ENCODE measurements at regions not wholly inside any gene's neighbourhood (a gene's known extent, or its start where the extent isn't known, plus 50 kb on each side); places are given as distances from the start of the nearest gene placed in this dataset.

- DNase-seq (ENCODE audit: insufficient read length, low spot score): no peak
- no peak for FAIRE-seq
- no peak for TF ChIP-seq CTCF (IDR thresholded peaks at IDR 0.05; ENCODE audit: insufficient read depth, missing control alignments)
Measured at GRCh38 chr17:79341816-79342215, 267.2 kb downstream of the ENGASE start.

- no peak for TF ChIP-seq CTCF (IDR thresholded peaks at IDR 0.05; ENCODE audit: insufficient read depth, missing control alignments)
- no peak for DNase-seq (ENCODE audit: insufficient read length, low spot score)
- no peak for FAIRE-seq
Measured at GRCh38 chr17:79341222-79341780, 266.7 kb downstream of the ENGASE start.

- DNase-seq (ENCODE audit: insufficient read length, low spot score): no peak
- no peak for FAIRE-seq
- TF ChIP-seq CTCF (IDR thresholded peaks at IDR 0.05; ENCODE audit: insufficient read depth, missing control alignments): no peak
Measured at GRCh38 chr17:79340333-79341221, 266.0 kb downstream of the ENGASE start.

GRCh38 chr17:79339321-79339720, 264.7 kb downstream of the ENGASE start:
- no peak for TF ChIP-seq CTCF (IDR thresholded peaks at IDR 0.05; ENCODE audit: insufficient read depth, missing control alignments)
- FAIRE-seq (no peak), DNase-seq (ENCODE audit: insufficient read length, low spot score) (no peak)

GRCh38 chr17:79338604-79339003, 264.0 kb downstream of the ENGASE start:
- no peak for TF ChIP-seq CTCF (IDR thresholded peaks at IDR 0.05; ENCODE audit: insufficient read depth, missing control alignments)
- DNase-seq (ENCODE audit: insufficient read length, low spot score): no peak
- no peak for FAIRE-seq

GRCh38 chr17:79338152-79338551, 263.5 kb downstream of the ENGASE start:
- no peak for FAIRE-seq
- TF ChIP-seq CTCF (IDR thresholded peaks at IDR 0.05; ENCODE audit: insufficient read depth, missing control alignments): no peak

GRCh38 chr17:79337053-79337452, 262.4 kb downstream of the ENGASE start:
- no peak for DNase-seq (ENCODE audit: insufficient read length, low spot score)
- TF ChIP-seq CTCF (IDR thresholded peaks at IDR 0.05; ENCODE audit: insufficient read depth, missing control alignments): no peak
- no peak for FAIRE-seq

More at GRCh38 chr17:79338152-79338551, 263.5 kb downstream of the ENGASE start:
- no peak for DNase-seq (ENCODE audit: insufficient read length, low spot score)
